Loucy (cell line): ENCODE measurements at regions not wholly inside any gene's neighbourhood (a gene's known extent, or its start where the extent isn't known, plus 50 kb on each side); places are given as distances from the start of the nearest gene placed in this dataset.

Source experiments
- EZH2phosphoT487 ChIP-seq: fragments of 200-600 bp; IDR thresholded peaks from 2 replicates; pipeline ENCODE4 v1.6.1; 2018; ENCODE audit warnings: antibody characterized with exemption, mild to moderate bottlenecking, moderate library complexity, borderline replicate concordance
- TF ChIP-seq, protein P1 (sequence below): fragments of 200-600 bp; sonication (generic); conservative IDR thresholded peaks from 2 replicates; pipeline ENCODE4 v1.5.1; 2014; ENCODE audit warnings: mild to moderate bottlenecking, antibody characterized with exemption, low read length

- TF ChIP-seq, protein P1, sequence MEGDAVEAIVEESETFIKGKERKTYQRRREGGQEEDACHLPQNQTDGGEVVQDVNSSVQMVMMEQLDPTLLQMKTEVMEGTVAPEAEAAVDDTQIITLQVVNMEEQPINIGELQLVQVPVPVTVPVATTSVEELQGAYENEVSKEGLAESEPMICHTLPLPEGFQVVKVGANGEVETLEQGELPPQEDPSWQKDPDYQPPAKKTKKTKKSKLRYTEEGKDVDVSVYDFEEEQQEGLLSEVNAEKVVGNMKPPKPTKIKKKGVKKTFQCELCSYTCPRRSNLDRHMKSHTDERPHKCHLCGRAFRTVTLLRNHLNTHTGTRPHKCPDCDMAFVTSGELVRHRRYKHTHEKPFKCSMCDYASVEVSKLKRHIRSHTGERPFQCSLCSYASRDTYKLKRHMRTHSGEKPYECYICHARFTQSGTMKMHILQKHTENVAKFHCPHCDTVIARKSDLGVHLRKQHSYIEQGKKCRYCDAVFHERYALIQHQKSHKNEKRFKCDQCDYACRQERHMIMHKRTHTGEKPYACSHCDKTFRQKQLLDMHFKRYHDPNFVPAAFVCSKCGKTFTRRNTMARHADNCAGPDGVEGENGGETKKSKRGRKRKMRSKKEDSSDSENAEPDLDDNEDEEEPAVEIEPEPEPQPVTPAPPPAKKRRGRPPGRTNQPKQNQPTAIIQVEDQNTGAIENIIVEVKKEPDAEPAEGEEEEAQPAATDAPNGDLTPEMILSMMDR: no peak
- no peak for TF ChIP-seq EZH2phosphoT487
These were observed 210.5 kb downstream of the ELAVL2 start for GRCh38 chr9:23615569-23615968.
